ENCODE measurements at regions not wholly inside any gene's neighbourhood (a gene's known extent, or its start where the extent isn't known, plus 50 kb on each side); places are given as distances from the start of the nearest gene placed in this dataset.

GRCh38 chr3:72448858-72449257 is 399.4 kb downstream of the SHQ1 start:
- intact Hi-C loops (cut with DNase I) = loop anchor here (5.0 to 10.0 kb wide), 4 partner anchors 177 to 373 kb away; no protein-coding TSS in a partner anchor
- no peak for DNase-seq (ENCODE audit: low spot score)

GRCh38 chr3:72448375-72448823 is 399.8 kb downstream of the SHQ1 start:
- no peak for DNase-seq (ENCODE audit: low spot score)
- intact Hi-C loops (cut with DNase I) = loop anchor here (5.0 to 10.0 kb wide), 4 partner anchors 176 to 374 kb away; no protein-coding TSS in a partner anchor

GRCh38 chr3:72447059-72447946 is 400.9 kb downstream of the SHQ1 start:
- intact Hi-C loops (cut with DNase I) = loop anchor here (2.0 to 10.0 kb wide), 5 partner anchors 35 to 375 kb away; no protein-coding TSS in a partner anchor
- DNase-seq (ENCODE audit: low spot score) = peak; percentile 96

GRCh38 chr3:72446218-72447058 is 401.8 kb downstream of the SHQ1 start, which contains the start of gene RYBP:
RYBP (minus strand) TSS chr3:72446621.
- DNase-seq (ENCODE audit: low spot score) = peak; percentile 87
- intact Hi-C loops (cut with DNase I) = loop anchor here (2.0 to 10.0 kb wide), 5 partner anchors 36 to 376 kb away; no protein-coding TSS in a partner anchor

GRCh38 chr3:72445827-72446217 is 402.4 kb downstream of the SHQ1 start:
- DNase-seq (ENCODE audit: low spot score) = no peak
- intact Hi-C loops (cut with DNase I) = loop anchor here (2.0 to 10.0 kb wide), 5 partner anchors 37 to 376 kb away; no protein-coding TSS in a partner anchor

GRCh38 chr3:72444656-72445223 is 403.5 kb downstream of the SHQ1 start:
- no peak for DNase-seq (ENCODE audit: low spot score)
- intact Hi-C loops (cut with DNase I) = loop anchor here (5.0 to 10.0 kb wide), 5 partner anchors 37 to 378 kb away; no protein-coding TSS in a partner anchor

- intact Hi-C loops (cut with DNase I) = loop anchor here (5.0 to 10.0 kb wide), 3 partner anchors 35 to 288 kb away; no protein-coding TSS in a partner anchor
- DNase-seq (ENCODE audit: low spot score) = no peak
Measured at GRCh38 chr3:72442759-72443158, 405.5 kb downstream of the SHQ1 start.

- intact Hi-C loops (cut with DNase I) = loop anchor here (5.0 to 10.0 kb wide), 3 partner anchors 34 to 287 kb away; no protein-coding TSS in a partner anchor
- no peak for DNase-seq (ENCODE audit: low spot score)
Measured at GRCh38 chr3:72441284-72441994, 406.8 kb downstream of the SHQ1 start.

- DNase-seq (ENCODE audit: low spot score) = no peak
- intact Hi-C loops (cut with DNase I) = loop anchor here (5.0 to 10.0 kb wide), 3 partner anchors 33 to 286 kb away; no protein-coding TSS in a partner anchor
Measured at GRCh38 chr3:72440491-72440890, 407.8 kb downstream of the SHQ1 start.

- intact Hi-C loops (cut with DNase I) = loop anchor here (5.0 to 10.0 kb wide), 3 partner anchors 32 to 285 kb away; no protein-coding TSS in a partner anchor
- DNase-seq (ENCODE audit: low spot score) = no peak
Measured at GRCh38 chr3:72439321-72440183, 408.7 kb downstream of the SHQ1 start.

GRCh38 chr3:72437661-72438406 is 410.4 kb downstream of the SHQ1 start:
- intact Hi-C loops (cut with DNase I) = no loop called here
- no peak for DNase-seq (ENCODE audit: low spot score)

- intact Hi-C loops (cut with DNase I) = no loop called here
- DNase-seq (ENCODE audit: low spot score) = no peak
Measured at GRCh38 chr3:72436863-72437592, 411.2 kb downstream of the SHQ1 start.

- no peak for DNase-seq (ENCODE audit: low spot score)
- intact Hi-C loops (cut with DNase I) = no loop called here
Measured at GRCh38 chr3:72434296-72434695, 413.9 kb downstream of the SHQ1 start.

GRCh38 chr3:72432246-72432645 is 416.0 kb downstream of the SHQ1 start:
- intact Hi-C loops (cut with DNase I) = no loop called here
- no peak for DNase-seq (ENCODE audit: low spot score)

- intact Hi-C loops (cut with DNase I) = no loop called here
- DNase-seq (ENCODE audit: low spot score) = no peak
Measured at GRCh38 chr3:72429589-72430353, 418.5 kb downstream of the SHQ1 start.

- intact Hi-C loops (cut with DNase I) = no loop called here
Measured at GRCh38 chr3:72428803-72429202, 419.4 kb downstream of the SHQ1 start.

More at GRCh38 chr3:72428803-72429202, 419.4 kb downstream of the SHQ1 start:
- no peak for DNase-seq (ENCODE audit: low spot score)

Measured in cardiac septum (tissue), 1 donor.